Loucy (cell line): ENCODE measurements at regions not wholly inside any gene's neighbourhood (a gene's known extent, or its start where the extent isn't known, plus 50 kb on each side); places are given as distances from the start of the nearest gene placed in this dataset.

ENCODE experiments used
- H2AFZ ChIP-seq: fragments of 200-600 bp; sonication (generic); 2 replicates; pipeline ENCODE4 v1.6.0; 2016; ENCODE audit warnings: antibody characterized with exemption, mild to moderate bottlenecking, low read length, moderate library complexity
- H3F3A ChIP-seq: fragments of 200-600 bp; 2 replicates; pipeline ENCODE4 v1.6.0; 2016; ENCODE audit warnings: antibody characterized with exemption, low read depth, mild to moderate bottlenecking
- H3K27me3 ChIP-seq: fragments of 200-600 bp; sonication (generic); 2 replicates; pipeline ENCODE4 v1.6.1; 2014; ENCODE audit warnings: low read length, mild to moderate bottlenecking; ENCODE audit not compliant: insufficient read depth, poor library complexity, severe bottlenecking
- H3K36me3 ChIP-seq: fragments of 200-600 bp; sonication (generic); 2 replicates; pipeline ENCODE4 v1.6.1; 2016; ENCODE audit warnings: low read length; ENCODE audit not compliant: insufficient read depth
- H3K4me1 ChIP-seq: fragments of 200-600 bp; sonication (generic); 2 replicates; pipeline ENCODE4 v1.5.1; 2014; ENCODE audit warnings: low read length, mild to moderate bottlenecking; ENCODE audit not compliant: insufficient read depth, poor library complexity, severe bottlenecking
- H3K4me2 ChIP-seq: fragments of 200-600 bp; sonication (generic); 2 replicates; pipeline ENCODE4 v1.6.0; 2014; ENCODE audit warnings: antibody characterized with exemption, low read length, low read depth, mild to moderate bottlenecking; ENCODE audit not compliant: poor library complexity, severe bottlenecking
- H3K4me3 ChIP-seq: fragments of 200-600 bp; sonication (generic); 2 replicates; pipeline ENCODE4 v1.5.1; 2014; ENCODE audit warnings: low read length, mild to moderate bottlenecking, mixed read lengths; ENCODE audit not compliant: poor library complexity, severe bottlenecking
- H3K79me2 ChIP-seq: fragments of 200-600 bp; sonication (generic); 2 replicates; pipeline ENCODE4 v1.6.1; 2014; ENCODE audit warnings: low read length; ENCODE audit not compliant: insufficient read depth
- H3K9ac ChIP-seq: fragments of 200-600 bp; sonication (generic); 2 replicates; pipeline ENCODE4 v1.6.0; 2014; ENCODE audit warnings: mild to moderate bottlenecking, low read depth, low read length, moderate library complexity; ENCODE audit not compliant: poor library complexity, severe bottlenecking
- H3K9me2 ChIP-seq: fragments of 200-600 bp; sonication (generic); replicated peaks from 2 replicates; pipeline ENCODE4 v1.6.1; 2016; ENCODE audit warnings: low read depth, low read length, mixed read lengths
- H3K9me3 ChIP-seq: fragments of 200-600 bp; sonication (generic); 2 replicates; pipeline ENCODE4 v1.6.1; 2014; ENCODE audit warnings: mild to moderate bottlenecking, antibody characterized with exemption, low read length, low read depth; ENCODE audit not compliant: insufficient read depth
- H4K20me1 ChIP-seq: fragments of 200-600 bp; sonication (generic); 2 replicates; pipeline ENCODE4 v1.6.0; 2014; ENCODE audit warnings: antibody characterized with exemption, low read length, mild to moderate bottlenecking; ENCODE audit not compliant: insufficient read depth, poor library complexity, severe bottlenecking
- EZH2phosphoT487 ChIP-seq: fragments of 200-600 bp; IDR thresholded peaks from 2 replicates; pipeline ENCODE4 v1.6.1; 2018; ENCODE audit warnings: antibody characterized with exemption, mild to moderate bottlenecking, moderate library complexity, borderline replicate concordance
- TF ChIP-seq, protein P1 (sequence below): fragments of 200-600 bp; sonication (generic); conservative IDR thresholded peaks from 2 replicates; pipeline ENCODE4 v1.5.1; 2014; ENCODE audit warnings: mild to moderate bottlenecking, antibody characterized with exemption, low read length

DNA sequence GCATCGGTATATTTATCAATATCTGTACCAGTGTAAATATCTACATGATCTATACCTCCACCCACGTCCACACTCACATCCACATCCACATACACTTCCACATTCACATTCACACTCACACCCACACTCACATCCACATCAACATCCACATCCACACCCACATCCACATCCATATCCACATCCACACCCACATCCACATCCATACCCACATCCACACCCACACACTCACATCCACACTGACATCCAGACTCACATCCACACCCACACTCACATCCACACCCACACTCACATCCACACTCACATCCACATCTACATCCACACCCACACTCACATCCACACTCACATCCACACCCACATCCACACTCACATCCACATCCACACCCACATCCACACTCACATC lies 189.2 kb downstream of the IRX1 start:
- Histone ChIP-seq H3K9me2 (no peaks in the 10 kb centered on the region), H3K4me1 (no peaks in the 10 kb centered on the region), H3F3A (no peaks in the 10 kb centered on the region), H3K79me2 (no peaks in the 10 kb centered on the region), H3K9ac (no peak overlapping the region), H3K36me3 (no peaks in the 10 kb centered on the region), H3K4me2 (no peak overlapping the region), H4K20me1 (no peaks in the 10 kb centered on the region), H2AFZ (no peak overlapping the region), H3K27me3 (no peaks in the 10 kb centered on the region), H3K9me3 (no peaks in the 10 kb centered on the region), H3K4me3 (no peak overlapping the region)
- TF ChIP-seq EZH2phosphoT487 = no peak
- TF ChIP-seq, protein P1, sequence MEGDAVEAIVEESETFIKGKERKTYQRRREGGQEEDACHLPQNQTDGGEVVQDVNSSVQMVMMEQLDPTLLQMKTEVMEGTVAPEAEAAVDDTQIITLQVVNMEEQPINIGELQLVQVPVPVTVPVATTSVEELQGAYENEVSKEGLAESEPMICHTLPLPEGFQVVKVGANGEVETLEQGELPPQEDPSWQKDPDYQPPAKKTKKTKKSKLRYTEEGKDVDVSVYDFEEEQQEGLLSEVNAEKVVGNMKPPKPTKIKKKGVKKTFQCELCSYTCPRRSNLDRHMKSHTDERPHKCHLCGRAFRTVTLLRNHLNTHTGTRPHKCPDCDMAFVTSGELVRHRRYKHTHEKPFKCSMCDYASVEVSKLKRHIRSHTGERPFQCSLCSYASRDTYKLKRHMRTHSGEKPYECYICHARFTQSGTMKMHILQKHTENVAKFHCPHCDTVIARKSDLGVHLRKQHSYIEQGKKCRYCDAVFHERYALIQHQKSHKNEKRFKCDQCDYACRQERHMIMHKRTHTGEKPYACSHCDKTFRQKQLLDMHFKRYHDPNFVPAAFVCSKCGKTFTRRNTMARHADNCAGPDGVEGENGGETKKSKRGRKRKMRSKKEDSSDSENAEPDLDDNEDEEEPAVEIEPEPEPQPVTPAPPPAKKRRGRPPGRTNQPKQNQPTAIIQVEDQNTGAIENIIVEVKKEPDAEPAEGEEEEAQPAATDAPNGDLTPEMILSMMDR = no peak

DNA sequence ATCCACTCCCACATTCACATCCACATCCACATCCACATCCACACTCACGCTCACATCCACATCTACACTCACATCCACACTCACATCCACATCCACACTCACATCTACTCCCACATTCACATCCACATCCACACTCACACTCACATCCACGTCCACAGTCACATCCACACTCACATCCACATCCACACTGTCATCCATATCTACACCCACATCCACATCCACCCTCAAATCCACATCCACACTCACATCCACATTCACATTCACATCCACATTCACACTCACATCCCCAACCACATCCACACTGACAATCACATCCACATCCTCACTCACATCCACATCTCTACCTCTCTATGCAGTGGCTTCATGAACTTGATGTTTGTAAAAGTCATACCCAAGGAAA lies 190.5 kb downstream of the IRX1 start:
- Histone ChIP-seq H3K79me2 (no peaks in the 10 kb centered on the region), H2AFZ (no peak overlapping the region), H3K9me3 (no peaks in the 10 kb centered on the region), H4K20me1 (no peaks in the 10 kb centered on the region), H3K4me1 (no peaks in the 10 kb centered on the region), H3K9me2 (no peaks in the 10 kb centered on the region), H3K36me3 (no peaks in the 10 kb centered on the region), H3F3A (no peaks in the 10 kb centered on the region), H3K9ac (no peak overlapping the region), H3K4me3 (no peak overlapping the region), H3K27me3 (no peaks in the 10 kb centered on the region), H3K4me2 (no peak overlapping the region)
- TF ChIP-seq, protein P1 = no peak

DNA sequence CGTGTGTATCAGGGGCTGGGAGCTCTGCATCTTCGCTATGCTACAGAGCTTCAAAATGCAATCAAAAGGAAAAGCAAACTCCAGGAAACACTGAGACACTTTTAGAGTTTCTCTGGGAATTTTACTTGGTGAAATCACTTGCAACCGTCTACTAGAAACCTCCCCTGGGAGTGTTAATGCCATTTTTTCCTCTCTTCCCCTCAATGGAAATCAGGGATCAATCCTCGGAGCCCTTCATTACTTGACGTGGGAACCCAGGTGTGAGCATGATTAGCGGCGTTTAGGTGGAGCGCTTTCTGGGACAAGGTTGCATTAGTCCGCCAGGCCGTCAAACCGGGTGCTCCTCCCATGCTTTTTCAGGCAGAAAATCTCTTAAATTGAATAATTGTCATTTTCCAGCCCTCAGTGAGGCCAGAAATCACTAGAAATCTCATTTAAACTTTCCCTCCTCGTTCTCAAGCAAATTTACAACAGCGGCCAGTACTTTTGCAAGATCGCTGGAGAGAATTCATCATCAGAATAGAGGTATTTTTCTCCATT lies 191.3 kb downstream of the IRX1 start:
- no peak overlapping the region for H3K9ac ChIP-seq
- no peak overlapping the region for H2AFZ ChIP-seq
- H3K4me2 ChIP-seq = no peak overlapping the region
- H3K4me3 ChIP-seq = no peak overlapping the region
- no peaks in the 10 kb centered on the region for H3F3A ChIP-seq
- no peaks in the 10 kb centered on the region for H3K36me3 ChIP-seq
- no peaks in the 10 kb centered on the region for H4K20me1 ChIP-seq
- no peaks in the 10 kb centered on the region for H3K27me3 ChIP-seq
- no peaks in the 10 kb centered on the region for H3K9me2 ChIP-seq
- TF ChIP-seq, protein P1 = no peak
- no peak for TF ChIP-seq EZH2phosphoT487
- H3K9me3 ChIP-seq = no peaks in the 10 kb centered on the region
- H3K79me2 ChIP-seq = no peaks in the 10 kb centered on the region
- H3K4me1 ChIP-seq = no peaks in the 10 kb centered on the region
